MM.1S (cell line): ENCODE measurements at regions not wholly inside any gene's neighbourhood (a gene's known extent, or its start where the extent isn't known, plus 50 kb on each side); places are given as distances from the start of the nearest gene placed in this dataset.

Experiments used
- CTCF ChIP-seq: fragments of 300-600 bp; sonication (generic); IDR thresholded peaks from 2 replicates; pipeline ENCODE4 v1.5.1; 2016; ENCODE audit warnings: antibody characterized with exemption, low read length, mixed read lengths
- EZH2 ChIP-seq: fragments of 300-600 bp; sonication (generic); optimal IDR thresholded peaks from 2 replicates; pipeline ENCODE3; 2017; ENCODE audit warnings: low read depth, mild to moderate bottlenecking, antibody characterized with exemption, low read length, mixed read lengths

GRCh38 chr13:84050536-84050935, 168.3 kb upstream of the SLITRK1 start:
- TF ChIP-seq CTCF, result no peak
- TF ChIP-seq EZH2, result no peak
